ENCODE measurements at regions not wholly inside any gene's neighbourhood (a gene's known extent, or its start where the extent isn't known, plus 50 kb on each side); places are given as distances from the start of the nearest gene placed in this dataset.

DNA sequence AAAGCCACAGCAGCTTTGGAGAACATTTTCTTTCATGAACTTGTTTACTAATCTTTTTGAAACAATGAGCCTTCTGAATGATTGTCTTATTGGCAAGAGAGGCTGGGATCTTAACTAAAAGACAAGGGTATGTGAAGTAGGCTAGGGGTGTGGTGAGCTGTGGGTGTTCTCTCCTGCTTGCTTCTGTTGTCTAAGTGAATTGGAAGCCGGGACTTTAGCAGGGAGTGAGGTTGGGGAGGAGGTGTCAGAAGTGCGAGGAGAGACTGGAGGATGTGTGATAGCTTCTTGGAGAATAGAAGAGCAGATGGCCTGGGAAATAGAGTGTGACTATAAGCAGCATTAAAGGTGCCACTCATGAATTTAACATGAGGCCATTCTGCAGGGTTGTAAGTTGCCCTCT lies 562.8 kb downstream of the UTRN start:
- DNase-seq: no peak

DNA sequence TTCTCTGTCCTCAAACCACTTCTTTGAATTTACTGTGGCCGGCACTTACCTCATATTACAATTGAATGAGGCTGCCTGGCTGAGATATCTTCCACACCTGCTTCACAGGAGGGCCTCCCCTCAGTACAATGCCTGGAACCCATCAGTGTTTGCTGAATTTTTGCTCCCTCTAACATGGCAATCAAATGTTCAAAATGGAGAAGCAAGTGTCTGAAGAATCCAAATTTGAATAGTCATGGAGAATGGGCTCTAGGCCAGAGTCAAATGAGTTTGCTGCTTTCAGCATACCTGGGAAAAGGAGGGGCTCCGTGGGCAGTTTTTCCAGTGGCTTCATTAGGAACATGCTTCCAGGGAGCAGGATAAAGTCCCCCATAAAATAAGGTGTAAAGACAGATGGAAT lies 564.8 kb downstream of the UTRN start:
- no peak for DNase-seq

DNA sequence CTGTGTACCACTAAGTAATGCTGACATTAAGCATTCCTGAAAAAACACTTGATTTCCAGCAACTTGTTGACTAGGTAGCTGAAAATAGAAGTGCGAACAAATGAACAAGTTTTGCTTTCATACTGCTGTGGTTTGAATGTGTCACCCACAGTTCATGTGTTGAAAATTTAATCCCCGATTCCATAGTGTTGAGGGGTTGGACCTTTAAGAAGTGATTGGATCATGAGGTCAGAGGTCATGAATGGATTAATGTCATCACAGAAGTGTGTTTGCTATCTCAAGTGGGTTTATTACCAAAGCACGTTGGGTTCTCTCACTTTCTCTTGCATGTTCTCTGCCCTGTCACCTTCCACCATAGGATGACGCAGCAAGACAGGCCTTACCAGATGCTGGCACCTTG lies 568.5 kb downstream of the UTRN start:
- no peak for DNase-seq

GRCh38 chr6:144854654-144855053 lies 569.5 kb downstream of the UTRN start:
- no peak for DNase-seq

DNA sequence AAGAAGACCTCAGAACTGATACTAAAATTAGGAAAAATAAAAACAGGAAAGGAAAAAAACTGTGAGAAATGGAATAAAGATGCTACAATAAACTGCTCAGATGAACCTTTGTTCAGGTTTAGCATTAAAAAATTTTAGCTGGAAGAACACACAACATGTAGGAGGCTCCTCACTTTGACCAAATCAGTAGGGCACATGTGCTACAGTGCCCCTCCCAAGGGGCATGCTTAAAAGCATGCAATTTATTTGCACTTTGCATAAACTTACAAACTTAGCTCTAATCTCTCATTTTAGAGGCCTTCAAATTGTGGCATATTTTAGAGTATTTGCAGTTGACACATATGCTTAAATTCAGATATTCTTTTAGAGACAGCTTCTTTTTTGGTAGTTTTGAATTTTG lies 570.2 kb downstream of the UTRN start:
- no peak for DNase-seq

DNA sequence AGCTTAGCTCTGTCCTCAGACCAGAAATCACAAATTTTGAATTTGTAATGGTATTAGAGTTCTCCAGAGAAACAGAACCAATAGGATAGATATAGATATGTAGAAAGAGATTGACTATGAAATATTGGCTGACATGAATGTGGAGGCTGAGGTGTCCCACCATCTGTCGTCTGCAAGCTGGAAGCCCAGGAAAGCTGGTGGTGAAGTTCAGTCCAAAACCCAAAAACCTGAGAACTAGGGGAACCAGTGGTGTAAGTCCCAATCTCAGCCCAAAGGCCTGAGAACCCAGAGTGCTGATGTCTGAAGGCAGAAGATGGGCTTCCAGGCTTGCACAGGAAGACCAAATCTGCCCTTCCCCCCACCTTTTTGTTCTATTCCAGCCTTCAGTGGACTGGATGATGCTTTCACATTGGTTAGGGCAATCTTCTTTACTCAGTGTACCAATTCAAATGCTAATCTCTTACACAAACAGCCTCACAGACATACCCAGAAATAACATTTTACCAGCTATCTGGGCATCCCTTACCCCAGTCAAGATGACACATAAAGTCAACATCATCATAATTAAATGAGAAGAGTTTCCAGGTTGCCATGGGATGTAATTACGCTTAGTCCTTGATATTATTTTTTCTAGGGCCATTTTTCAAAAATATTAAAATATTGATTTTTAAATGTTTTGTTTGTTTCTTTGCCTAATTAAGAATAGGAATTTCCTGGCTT lies 570.8 kb downstream of the UTRN start:
- no peak for DNase-seq

GRCh38 chr6:144856622-144857021 lies 571.5 kb downstream of the UTRN start:
- DNase-seq: no peak

GRCh38 chr6:144857086-144857485 lies 572.0 kb downstream of the UTRN start:
- no peak for DNase-seq

- DNase-seq: no peak
Measured at GRCh38 chr6:144862769-144863168, 577.6 kb downstream of the UTRN start.

DNA sequence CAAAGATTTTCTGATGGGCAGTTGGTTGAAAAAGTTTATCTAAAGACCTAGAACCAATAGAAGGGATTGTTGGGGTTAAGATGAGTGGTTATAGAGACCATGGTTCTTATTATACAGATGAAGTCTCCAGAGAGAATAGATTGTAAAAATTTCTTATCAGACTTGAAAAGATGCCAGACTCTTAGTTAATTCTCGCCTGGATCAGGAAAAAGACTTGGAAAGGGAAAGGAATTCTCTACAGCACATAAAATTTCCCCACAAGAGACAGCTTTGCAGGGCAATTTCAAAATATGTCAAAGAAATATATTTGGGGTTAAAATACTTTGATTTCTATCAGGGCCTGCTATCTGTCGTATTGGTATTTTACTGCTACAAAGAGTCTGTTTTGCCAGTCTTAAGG lies 582.6 kb downstream of the UTRN start:
- DNase-seq: no peak

DNA sequence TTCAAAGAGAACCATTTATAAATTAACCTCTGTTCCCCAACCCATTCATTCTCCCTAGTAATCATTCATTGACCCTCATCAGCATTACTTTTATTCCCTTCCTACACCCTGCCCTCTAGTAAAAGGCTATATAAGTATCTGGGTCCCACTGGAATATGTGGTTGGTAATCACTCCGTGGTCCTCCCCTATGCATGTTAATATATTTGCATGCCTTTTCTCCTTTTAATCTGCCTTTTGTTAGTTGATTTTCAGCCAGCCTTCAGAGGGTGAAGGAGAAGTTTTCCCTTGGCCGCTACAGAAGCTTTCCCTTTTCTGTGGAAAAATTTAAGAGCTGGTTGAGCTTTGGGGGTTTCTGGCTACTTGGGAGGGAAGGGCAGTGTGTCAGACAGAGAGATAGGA lies 585.6 kb downstream of the UTRN start:
- no peak for DNase-seq

DNA sequence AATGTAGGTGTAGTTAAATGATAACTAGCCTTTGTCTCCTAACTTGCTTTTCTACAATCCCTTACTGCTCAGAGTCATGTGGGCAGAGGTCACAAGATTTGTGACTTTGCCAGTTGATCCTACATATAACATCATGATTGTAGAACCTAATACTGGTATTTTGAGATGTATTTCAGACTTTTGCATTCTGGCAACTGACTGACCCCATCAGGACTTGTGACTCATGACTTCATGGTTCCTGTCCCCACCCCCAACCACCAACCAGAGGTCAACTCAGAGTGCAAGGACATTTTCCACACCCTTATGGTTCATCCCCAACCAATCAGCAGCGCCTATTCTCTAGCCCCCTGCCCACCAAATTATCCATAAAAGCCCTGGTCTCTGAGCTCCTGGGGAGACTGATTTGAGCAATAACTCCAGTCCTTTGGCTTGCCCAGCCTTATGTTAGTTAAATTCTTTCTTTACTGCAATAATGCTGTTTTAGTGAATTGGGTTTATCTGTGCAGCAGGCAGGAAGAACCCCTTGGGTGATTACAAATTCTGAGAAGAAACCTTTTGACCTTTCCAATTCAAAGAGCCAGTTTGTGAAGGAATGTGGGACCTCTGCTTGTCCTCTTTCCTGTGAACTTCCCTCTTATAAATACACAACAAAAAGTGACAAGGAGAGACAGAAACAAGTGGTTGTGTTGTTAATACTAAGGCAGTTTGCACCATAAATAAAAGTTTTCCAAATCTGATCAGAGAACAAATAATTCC lies 588.7 kb downstream of the UTRN start:
- DNase-seq: peak in 1 of 2 donors; percentile 68

DNA sequence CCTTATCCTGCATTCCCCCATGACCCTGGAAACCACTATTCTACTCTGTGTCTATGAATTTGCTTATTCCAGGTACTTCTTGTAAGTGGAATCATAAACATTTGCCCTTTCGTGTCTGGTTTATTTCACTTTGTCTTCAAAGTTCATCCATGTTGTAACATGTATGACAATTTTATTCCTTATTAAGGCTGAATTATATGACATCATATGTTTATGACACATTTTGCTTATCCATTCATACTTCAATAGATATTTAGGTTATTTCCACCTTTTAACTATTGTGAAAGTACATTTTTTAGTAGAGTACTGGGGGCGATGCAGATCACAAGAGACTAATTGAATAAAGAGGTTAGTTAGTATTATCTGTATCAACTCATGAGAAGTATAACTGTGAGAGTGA lies 591.6 kb downstream of the UTRN start:
- DNase-seq: no peak

DNA sequence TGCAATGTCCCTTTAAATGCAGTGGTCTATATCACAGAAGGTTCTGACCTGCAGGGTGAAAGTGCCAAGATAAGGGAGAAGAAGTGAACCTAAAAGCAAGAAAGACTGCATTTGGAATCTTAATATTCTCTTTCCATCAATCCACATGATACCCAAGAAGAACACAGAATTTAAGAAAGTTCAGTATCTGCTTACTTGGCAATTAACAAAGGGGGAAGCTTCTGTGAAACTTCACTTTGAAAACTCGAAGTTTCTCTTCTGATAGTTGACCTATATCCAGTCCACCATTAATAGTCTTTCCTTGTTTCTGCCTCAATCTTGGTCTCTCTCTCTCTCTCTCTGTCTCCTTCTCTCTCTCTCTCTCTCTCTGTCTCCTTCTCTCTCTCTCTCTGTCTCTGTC lies 592.0 kb downstream of the UTRN start:
- no peak for DNase-seq

DNA sequence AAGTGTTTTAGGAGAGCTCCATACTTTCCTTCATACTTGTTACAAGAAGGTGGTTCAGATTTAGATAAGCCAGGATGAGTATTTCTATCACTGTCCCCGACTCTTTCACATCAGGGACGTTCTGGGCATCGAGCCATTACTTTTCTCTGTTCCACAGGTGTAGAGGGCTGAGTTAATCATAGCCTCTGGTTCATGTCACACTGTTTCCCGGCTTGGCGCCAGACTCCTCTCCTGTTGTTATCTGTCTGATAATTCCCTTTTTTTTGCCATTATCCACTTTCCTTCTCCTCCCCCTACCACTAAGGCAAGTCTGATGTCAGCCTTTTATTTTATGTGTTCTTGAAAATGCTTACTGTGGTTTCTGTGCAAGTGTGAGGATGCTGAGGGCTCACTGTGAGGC lies 593.4 kb downstream of the UTRN start:
- DNase-seq: no peak

GRCh38 chr6:144879436-144879835 lies 594.3 kb downstream of the UTRN start:
- DNase-seq: no peak

DNA sequence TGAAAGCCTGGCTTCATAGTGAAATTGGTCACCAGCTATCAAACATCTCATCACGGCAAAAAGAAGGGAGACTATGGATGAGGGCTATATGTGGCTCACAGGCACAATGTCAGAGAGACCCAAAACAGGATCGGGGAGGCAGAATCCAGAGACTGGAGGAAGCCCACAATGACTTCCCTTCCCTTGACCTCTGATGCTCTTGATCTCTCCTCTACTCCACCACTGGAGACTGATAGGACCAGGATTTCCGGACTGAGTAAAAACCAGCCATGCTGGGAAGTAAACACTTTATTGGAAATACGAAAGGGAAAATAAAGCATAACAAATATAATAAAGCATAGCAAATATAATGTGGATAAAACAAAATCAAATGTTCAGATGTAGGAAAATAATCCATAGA lies 597.3 kb downstream of the UTRN start:
- no peak for DNase-seq

DNA sequence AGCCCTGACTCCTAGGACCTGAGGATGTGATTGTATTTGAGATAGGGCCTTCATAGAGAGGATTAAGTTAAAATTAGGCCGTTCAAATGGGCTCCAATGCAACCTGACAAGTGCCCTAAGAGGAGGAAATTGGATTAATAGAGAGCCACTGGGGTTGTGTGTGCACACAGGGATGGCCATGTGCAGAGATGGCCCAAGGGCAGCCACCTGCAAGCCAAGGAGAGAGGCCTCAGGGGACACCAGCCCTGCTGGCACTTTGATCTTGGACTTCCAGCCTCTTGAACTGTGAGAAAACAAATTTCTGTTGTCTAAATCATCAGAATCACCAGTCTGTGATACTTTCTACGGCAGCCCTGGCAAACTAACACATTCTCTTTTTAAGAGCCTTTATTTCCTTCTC lies 598.8 kb downstream of the UTRN start:
- DNase-seq: no peak

- no peak for DNase-seq
Measured at GRCh38 chr6:144885817-144886216, 600.7 kb downstream of the UTRN start.

DNA sequence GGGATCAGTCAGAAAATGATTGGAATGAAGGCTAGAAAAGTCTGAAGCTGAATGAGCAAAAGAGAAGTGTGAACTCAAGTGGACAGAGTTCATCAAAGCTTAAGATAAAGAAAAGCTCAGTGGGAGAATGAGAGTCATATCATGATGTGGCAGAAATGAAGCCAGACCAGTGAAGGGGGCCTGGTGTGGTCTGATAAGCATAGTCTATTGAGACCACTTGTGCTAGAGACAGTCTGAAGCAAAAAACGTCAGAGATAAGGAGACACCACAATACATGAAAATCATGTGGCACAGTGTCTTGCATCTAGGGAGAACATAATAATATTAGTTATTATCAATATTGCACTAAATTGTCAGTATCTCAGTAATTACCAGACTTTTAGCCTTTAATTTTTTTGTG lies 601.5 kb downstream of the UTRN start:
- no peak for DNase-seq

DNA sequence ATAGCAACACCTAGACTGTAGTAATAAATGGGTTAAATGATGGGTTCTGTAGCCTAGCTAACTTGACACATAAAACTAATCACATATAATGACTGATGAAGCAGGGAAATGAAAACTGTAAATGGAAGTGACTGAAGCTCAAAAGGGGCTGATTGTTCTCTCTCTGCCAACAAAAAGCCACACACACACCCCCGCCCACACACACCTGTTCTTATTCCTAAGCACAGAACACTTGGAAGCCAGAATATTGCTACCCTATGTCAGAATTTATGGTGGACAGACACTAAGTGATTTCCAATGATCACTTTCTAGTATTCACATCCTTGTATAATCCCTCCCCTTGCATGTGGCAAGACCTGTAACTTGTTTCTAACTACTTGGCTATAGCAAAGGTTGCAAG lies 603.5 kb downstream of the UTRN start:
- no peak for DNase-seq

DNA sequence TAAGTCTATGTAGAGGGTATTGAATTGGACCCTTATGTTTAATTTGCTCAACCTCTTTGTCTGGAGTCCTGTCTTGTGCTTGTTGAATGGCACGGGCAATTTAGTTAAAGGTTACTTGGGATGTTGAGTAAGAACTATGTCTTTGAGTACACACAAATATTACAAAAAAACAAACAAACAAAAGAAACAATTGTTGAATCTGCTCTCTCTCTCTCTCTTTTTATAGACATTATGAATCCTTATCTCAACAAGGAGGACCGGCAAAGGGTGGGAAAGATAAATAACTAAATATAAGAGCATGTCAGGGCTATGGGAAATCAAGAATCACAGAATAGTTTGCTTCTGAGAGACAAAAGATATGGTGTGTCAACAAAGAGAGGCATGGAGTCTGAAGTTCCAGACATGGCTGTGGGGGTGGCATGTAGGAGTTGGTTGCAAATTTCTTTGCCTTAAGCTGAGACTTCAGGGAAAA lies 608.6 kb downstream of the UTRN start:
- no peak for DNase-seq

GRCh38 chr6:144894240-144894639 lies 609.1 kb downstream of the UTRN start:
- DNase-seq: no peak
